DOHH2 (cell line): ENCODE measurements at regions not wholly inside any gene's neighbourhood (a gene's known extent, or its start where the extent isn't known, plus 50 kb on each side); places are given as distances from the start of the nearest gene placed in this dataset.

ENCODE experiments used
- H3F3A ChIP-seq: fragments of 200-600 bp; sonication (generic), shearing (Covaris generic); 2 replicates; pipeline ENCODE4 v1.6.0; 2016; ENCODE audit warnings: antibody characterized with exemption, mild to moderate bottlenecking; ENCODE audit not compliant: control insufficient read depth, insufficient read depth
- H3K27ac ChIP-seq: fragments of 200-600 bp; sonication (generic); 2 replicates; pipeline ENCODE4 v1.5.1; 2014; ENCODE audit warnings: low read depth, mild to moderate bottlenecking, low read length, moderate library complexity
- H3K27me3 ChIP-seq: fragments of 200-600 bp; sonication (generic); 2 replicates; pipeline ENCODE4 v1.6.1; 2014; ENCODE audit warnings: mild to moderate bottlenecking, low read length, mixed read lengths; ENCODE audit not compliant: control insufficient read depth
- H3K36me3 ChIP-seq: fragments of 200-600 bp; sonication (generic); 2 replicates; pipeline ENCODE4 v1.6.1; 2014; ENCODE audit warnings: mild to moderate bottlenecking, low read length, moderate library complexity, mixed read lengths; ENCODE audit not compliant: control insufficient read depth
- H3K4me1 ChIP-seq: fragments of 200-600 bp; sonication (generic); 2 replicates; pipeline ENCODE4 v1.6.1; 2014; ENCODE audit warnings: mild to moderate bottlenecking, low read length, mixed read lengths; ENCODE audit not compliant: control insufficient read depth
- H3K4me2 ChIP-seq: fragments of 200-600 bp; sonication (generic); 2 replicates; pipeline ENCODE4 v1.6.0; 2014; ENCODE audit warnings: mild to moderate bottlenecking, low read length, moderate library complexity
- H3K4me3 ChIP-seq: fragments of 200-600 bp; sonication (generic); 2 replicates; pipeline ENCODE4 v1.5.1; 2014; ENCODE audit warnings: mild to moderate bottlenecking, low read length, mixed read lengths
- H3K79me2 ChIP-seq: fragments of 200-600 bp; sonication (generic); 2 replicates; pipeline ENCODE4 v1.6.1; 2014; ENCODE audit warnings: mild to moderate bottlenecking, low read length, mixed read lengths; ENCODE audit not compliant: control insufficient read depth
- H3K9me2 ChIP-seq: fragments of 200-600 bp; sonication (generic); replicated peaks from 2 replicates; pipeline ENCODE4 v1.6.1; 2014; ENCODE audit warnings: mild to moderate bottlenecking, low read length, mixed read lengths; ENCODE audit not compliant: control insufficient read depth
- H3K9me3 ChIP-seq: fragments of 200-600 bp; sonication (generic); 2 replicates; pipeline ENCODE4 v1.6.1; 2014; ENCODE audit warnings: antibody characterized with exemption, low read length, mixed read lengths; ENCODE audit not compliant: control insufficient read depth, insufficient read depth
- H4K20me1 ChIP-seq: fragments of 200-600 bp; sonication (generic); 2 replicates; pipeline ENCODE4 v1.6.0; 2014; ENCODE audit warnings: low read depth, mild to moderate bottlenecking, antibody characterized with exemption, low read length, moderate library complexity; ENCODE audit not compliant: control insufficient read depth, insufficient read depth
- CTCF ChIP-seq: fragments of 200-600 bp; sonication (generic); IDR thresholded peaks from one replicate; pipeline ENCODE4 v1.5.1; 2014; ENCODE audit warnings: antibody characterized with exemption, mild to moderate bottlenecking, low read depth, low read length; ENCODE audit not compliant: poor library complexity, severe bottlenecking
- EZH2phosphoT487 ChIP-seq: fragments of 200-600 bp; sonication (generic); IDR thresholded peaks from 2 replicates; pipeline ENCODE4 v1.6.1; 2017; ENCODE audit warnings: borderline replicate concordance, mild to moderate bottlenecking, antibody characterized with exemption, low read length, moderate library complexity, mixed read lengths

- no peaks in the 10 kb centered on the region for H3K79me2 ChIP-seq
- H3K4me3 ChIP-seq, result no peak overlapping the region
- no peaks in the 10 kb centered on the region for H3K27me3 ChIP-seq
- no peak for TF ChIP-seq EZH2phosphoT487
- no peak for TF ChIP-seq CTCF
- no peaks in the 10 kb centered on the region for H3F3A ChIP-seq
- no peaks in the 10 kb centered on the region for H3K4me1 ChIP-seq
- no peaks in the 10 kb centered on the region for H3K9me3 ChIP-seq
- H3K27ac ChIP-seq, result no peak overlapping the region
- H3K4me2 ChIP-seq, result no peak overlapping the region
- H4K20me1 ChIP-seq, result no peaks in the 10 kb centered on the region
- H3K36me3 ChIP-seq, result no peaks in the 10 kb centered on the region
- H3K9me2 ChIP-seq, result no peaks in the 10 kb centered on the region; the same call in 1 of the 2 replicates
Observed at GRCh38 chr1:57678138-57678537, 254.3 kb upstream of the DAB1 start.

GRCh38 chr1:57675776-57676175 is 251.9 kb upstream of the DAB1 start:
- Histone ChIP-seq H3K9me2 (no peaks in the 10 kb centered on the region; the same call in 1 of the 2 replicates), H3K27ac (no peak overlapping the region), H3K79me2 (no peaks in the 10 kb centered on the region), H3F3A (no peaks in the 10 kb centered on the region), H4K20me1 (no peaks in the 10 kb centered on the region), H3K36me3 (no peaks in the 10 kb centered on the region), H3K4me1 (no peaks in the 10 kb centered on the region), H3K9me3 (no peaks in the 10 kb centered on the region), H3K4me3 (no peak overlapping the region), H3K27me3 (no peaks in the 10 kb centered on the region), H3K4me2 (no peak overlapping the region)
- TF ChIP-seq EZH2phosphoT487 (no peak), CTCF (no peak)

- no peaks in the 10 kb centered on the region for H3K36me3 ChIP-seq
- H3K9me3 ChIP-seq, result no peaks in the 10 kb centered on the region
- no peak overlapping the region for H3K4me2 ChIP-seq
- no peaks in the 10 kb centered on the region for H3K79me2 ChIP-seq
- no peak overlapping the region for H3K27ac ChIP-seq
- H4K20me1 ChIP-seq, result no peaks in the 10 kb centered on the region
- no peaks in the 10 kb centered on the region for H3F3A ChIP-seq
- no peaks in the 10 kb centered on the region for H3K27me3 ChIP-seq
- H3K9me2 ChIP-seq, result no peaks in the 10 kb centered on the region; the same call in 1 of the 2 replicates
- H3K4me1 ChIP-seq, result no peaks in the 10 kb centered on the region
- no peak overlapping the region for H3K4me3 ChIP-seq
- no peak for TF ChIP-seq EZH2phosphoT487
- TF ChIP-seq CTCF, result no peak
Observed at GRCh38 chr1:57674801-57675200, 250.9 kb upstream of the DAB1 start.
